ENCODE measurements at regions not wholly inside any gene's neighbourhood (a gene's known extent, or its start where the extent isn't known, plus 50 kb on each side); places are given as distances from the start of the nearest gene placed in this dataset.

GRCh38 chr4:13922459-13922858 is 294.9 kb upstream of the BOD1L1 start:
- Histone ChIP-seq H2AFZ (ENCODE audit: low read length) (no peak overlapping the region), H2BK5ac (ENCODE audit: insufficient read length, low read length) (no peak overlapping the region), H3K23ac (ENCODE audit: insufficient read length, low read depth, low read length) (no peak overlapping the region), H3K14ac (ENCODE audit: insufficient read depth, low read length) (no peak overlapping the region), H4K8ac (replicated peaks; ENCODE audit: insufficient read length, low read depth, low read length) (no peak overlapping the region), H4K91ac (ENCODE audit: insufficient read length, low read depth, low read length) (no peak overlapping the region), H3K79me1 (ENCODE audit: insufficient read depth, low read depth, low read length, poor library complexity, severe bottlenecking) (no peaks in the 10 kb centered on the region), H3K18ac (ENCODE audit: insufficient read length, low read depth, low read length) (no peak overlapping the region), H3K23me2 (ENCODE audit: insufficient read length, low read depth, low read length, poor library complexity, severe bottlenecking) (no peaks in the 10 kb centered on the region), H3K9me3 (ENCODE audit: control insufficient read depth, low read depth, low read length) (no peaks in the 10 kb centered on the region), H3K4me2 (ENCODE audit: insufficient read depth, insufficient read length, low read length) (no peak overlapping the region), H3K4me1 (ENCODE audit: insufficient read depth, low read length) (0 out of 2 replicates have a peak, but pooled peaks cover 2% of the 10 kb centered on the region), H3K56ac (ENCODE audit: insufficient read length, low read depth, low read length) (no peak overlapping the region), H3K27ac (ENCODE audit: insufficient read length, low read depth, low read length) (no peak overlapping the region), H2AK5ac (ENCODE audit: insufficient read length, low read length) (no peak overlapping the region), H2BK20ac (ENCODE audit: low read depth, low read length, poor library complexity, severe bottlenecking) (no peak overlapping the region), H3K4ac (ENCODE audit: low read depth, low read length) (no peak overlapping the region), H2BK15ac (ENCODE audit: low read depth, low read length) (no peak overlapping the region), H3T11ph (ENCODE audit: low read length) (no peak overlapping the region), H4K20me1 (ENCODE audit: control insufficient read depth, insufficient read depth, insufficient read length) (no peaks in the 10 kb centered on the region), H4K5ac (ENCODE audit: insufficient read length, low read depth, low read length) (no peak overlapping the region), H3K9ac (ENCODE audit: extremely low read depth, insufficient read length, low read length) (no peak overlapping the region), H2BK12ac (ENCODE audit: insufficient read length, low read depth, low read length) (no peak overlapping the region), H3K27me3 (ENCODE audit: insufficient read depth, low read length) (no peaks in the 10 kb centered on the region), H3K79me2 (ENCODE audit: insufficient read depth, low read length) (no peaks in the 10 kb centered on the region), H2BK120ac (ENCODE audit: low read depth, low read length, poor library complexity, severe bottlenecking) (no peak overlapping the region)
- H3K27me3 Mint-ChIP-seq (ENCODE audit: low read depth) = no peaks in the 10 kb centered on the region; the same call in 1 of the 2 replicates
- H3K36me3 Mint-ChIP-seq (ENCODE audit: insufficient read depth in 1 of 3, low read depth in 3 of 3) = 0 out of 7 replicates have a peak, but pooled peaks cover 0 to 4% (median 0%) of the 10 kb centered on the region in 3 experiments
- no peak for DNase-seq
- H3K27ac Mint-ChIP-seq = no peak overlapping the region
- TF ChIP-seq CTCF (conservative IDR thresholded peaks at IDR 0.05) = no peak
- H3K4me3 Mint-ChIP-seq = no peak overlapping the region
- H3K9me3 Mint-ChIP-seq = peaks cover 0 to 4% of the 10 kb centered on the region in 2 experiments; a peak in 2 of 5 replicates
- peaks cover 10 to 15% of the 10 kb centered on the region in 2 experiments for H3K4me1 Mint-ChIP-seq
- no CpG with 5 or more reads among the region's 2 CpGs for WGBS (ENCODE audit: extremely low coverage, insufficient read length, low lambda C conversion rate)

Data from H9 (cell line).